Lower lobe of right lung (tissue), 2 donors: ENCODE measurements at regions not wholly inside any gene's neighbourhood (a gene's known extent, or its start where the extent isn't known, plus 50 kb on each side); places are given as distances from the start of the nearest gene placed in this dataset.

Experiments
- ATAC-seq, 2 donors: fragments of 200-7000 bp; cut with Tn5 transposase; one replicate each; pipeline ENCODE4 v1.9.1; 2020 to 2022; ENCODE audit warnings: mild to moderate bottlenecking in 2 of 2, moderate library complexity in 2 of 2
- DNase-seq: peaks from one replicate; pipeline ENCODE4 v3.0.0-alpha.2; 2020
- H3K27ac ChIP-seq: fragments of 200-600 bp; one replicate; pipeline ENCODE4 v1.8.0; 2022
- H3K27me3 ChIP-seq: fragments of 200-600 bp; one replicate; pipeline ENCODE4 v1.8.0; 2022; ENCODE audit warnings: low read depth
- H3K36me3 ChIP-seq: fragments of 200-600 bp; one replicate; pipeline ENCODE4 v1.8.0; 2022; ENCODE audit warnings: mild to moderate bottlenecking
- H3K4me1 ChIP-seq: fragments of 200-600 bp; one replicate; pipeline ENCODE4 v1.8.0; 2022
- H3K4me3 ChIP-seq: fragments of 200-600 bp; one replicate; pipeline ENCODE4 v1.8.0; 2022; ENCODE audit warnings: mild to moderate bottlenecking
- H3K9me3 ChIP-seq: fragments of 200-600 bp; one replicate; pipeline ENCODE4 v1.8.0; 2022
- CTCF ChIP-seq: fragments of 200-600 bp; IDR thresholded peaks from one replicate; pipeline ENCODE4 v1.8.0; 2022; ENCODE audit warnings: antibody characterized with exemption, mild to moderate bottlenecking
- intact Hi-C: fragments of 100-400 bp; cut with DNase I; formaldehyde crosslinking; loops from one replicate; pipeline ENCODE4 v1.11.0; 2022
- donor health status: DM: no; HTN: yes; CAD: no; lungs with severe emphysema.

DNA sequence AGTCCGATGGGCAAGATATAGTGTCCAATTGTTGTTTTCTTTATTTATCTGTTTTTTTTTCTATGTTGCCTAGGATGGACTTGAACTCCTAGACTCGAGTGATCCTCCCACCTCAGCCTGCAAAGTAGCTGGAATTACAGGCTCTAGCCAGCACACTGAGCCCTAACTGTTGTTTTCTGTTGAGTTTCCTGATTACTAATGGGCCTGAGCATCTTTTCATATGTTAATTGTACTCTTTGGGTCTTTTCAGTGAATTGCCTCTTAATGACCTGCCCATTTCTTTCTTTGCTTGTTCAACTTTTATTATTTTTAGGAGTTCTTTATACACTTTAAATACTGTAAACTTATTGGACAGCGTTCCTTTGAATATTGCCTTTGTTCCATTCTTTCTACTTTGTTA, 213.0 kb downstream of the HS3ST3B1 start:
- Histone ChIP-seq H3K4me3 (no peak overlapping the region), H3K27ac (no peak overlapping the region), H3K4me1 (no peaks in the 10 kb centered on the region), H3K9me3 (no peaks in the 10 kb centered on the region), H3K36me3 (no peaks in the 10 kb centered on the region), H3K27me3 (no peaks in the 10 kb centered on the region)
- ATAC-seq (no peak), DNase-seq (no peak)
- TF ChIP-seq CTCF = no peak
- intact Hi-C loops = no loop called here

DNA sequence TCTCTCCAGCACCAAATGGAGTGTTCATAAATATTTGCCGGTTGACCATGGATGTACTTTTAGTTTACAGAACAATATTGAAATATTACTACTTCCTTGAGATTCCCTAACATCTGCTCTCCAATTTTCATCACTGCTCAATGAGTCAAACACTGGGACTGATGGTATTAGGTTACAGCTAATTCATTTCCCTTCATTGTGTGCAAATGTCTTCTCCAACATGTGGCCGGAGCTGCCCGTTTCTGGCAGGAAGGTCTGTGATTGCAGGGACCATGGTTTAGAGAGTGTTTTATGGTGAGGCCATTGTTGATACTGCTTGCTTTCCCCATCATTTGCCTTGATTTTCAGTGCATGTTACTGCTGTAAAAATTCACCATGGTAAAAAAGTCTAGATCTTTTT, 209.3 kb downstream of the HS3ST3B1 start:
- Histone ChIP-seq H3K27me3 (no peaks in the 10 kb centered on the region), H3K36me3 (no peaks in the 10 kb centered on the region), H3K9me3 (no peaks in the 10 kb centered on the region), H3K27ac (no peak overlapping the region), H3K4me1 (no peaks in the 10 kb centered on the region), H3K4me3 (no peak overlapping the region)
- no peak for DNase-seq
- intact Hi-C loops = no loop called here
- no peak for ATAC-seq
- no peak for TF ChIP-seq CTCF

DNA sequence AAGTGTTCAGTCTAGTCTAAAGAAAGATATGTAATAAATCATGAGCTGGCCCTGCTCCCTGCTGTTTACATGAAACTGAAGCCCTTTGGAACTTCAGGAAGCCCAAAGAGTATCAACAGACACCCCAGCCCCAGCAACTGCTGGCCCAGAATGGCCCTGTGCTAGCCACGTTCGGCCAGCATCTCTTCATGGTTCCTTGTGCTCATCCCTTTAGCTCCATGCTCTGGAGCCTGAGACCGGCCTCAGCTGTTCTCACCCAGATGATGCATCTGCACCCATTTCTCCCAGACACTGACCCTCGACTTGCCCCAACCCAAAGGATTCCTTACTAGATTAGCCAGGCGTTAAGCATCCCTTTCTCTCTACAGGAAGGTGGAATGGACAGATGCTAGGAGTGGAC, 207.3 kb downstream of the HS3ST3B1 start:
- Histone ChIP-seq H3K36me3 (no peaks in the 10 kb centered on the region), H3K27me3 (no peaks in the 10 kb centered on the region), H3K27ac (no peak overlapping the region), H3K4me1 (no peaks in the 10 kb centered on the region), H3K9me3 (no peaks in the 10 kb centered on the region), H3K4me3 (no peak overlapping the region)
- intact Hi-C loops = no loop called here
- DNase-seq (no peak), ATAC-seq (no peak)
- TF ChIP-seq CTCF = no peak

DNA sequence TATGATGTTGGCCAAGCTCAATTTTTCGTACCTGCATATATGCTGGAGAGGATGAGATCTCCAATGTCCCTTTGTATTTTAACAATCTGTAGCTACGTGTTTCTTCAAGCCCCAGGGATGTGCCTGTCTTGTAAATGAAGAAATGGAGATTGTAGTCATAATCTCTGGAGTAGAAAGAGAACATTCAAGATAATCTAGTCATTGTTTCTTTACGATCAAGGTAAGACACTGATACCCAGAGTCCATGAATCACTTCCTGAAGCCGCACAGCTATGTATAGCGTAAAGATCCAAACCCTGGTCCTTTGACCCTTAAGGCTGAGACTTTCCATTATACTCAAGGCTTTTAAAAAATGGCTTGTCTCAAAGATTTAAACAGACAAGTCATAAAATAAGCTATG, 205.5 kb downstream of the HS3ST3B1 start:
- Histone ChIP-seq H3K4me1 (no peaks in the 10 kb centered on the region), H3K4me3 (no peak overlapping the region), H3K27me3 (no peaks in the 10 kb centered on the region), H3K27ac (no peak overlapping the region), H3K36me3 (no peaks in the 10 kb centered on the region), H3K9me3 (no peaks in the 10 kb centered on the region)
- intact Hi-C loops = no loop called here
- ATAC-seq = no peak
- TF ChIP-seq CTCF = no peak
- DNase-seq = no peak

DNA sequence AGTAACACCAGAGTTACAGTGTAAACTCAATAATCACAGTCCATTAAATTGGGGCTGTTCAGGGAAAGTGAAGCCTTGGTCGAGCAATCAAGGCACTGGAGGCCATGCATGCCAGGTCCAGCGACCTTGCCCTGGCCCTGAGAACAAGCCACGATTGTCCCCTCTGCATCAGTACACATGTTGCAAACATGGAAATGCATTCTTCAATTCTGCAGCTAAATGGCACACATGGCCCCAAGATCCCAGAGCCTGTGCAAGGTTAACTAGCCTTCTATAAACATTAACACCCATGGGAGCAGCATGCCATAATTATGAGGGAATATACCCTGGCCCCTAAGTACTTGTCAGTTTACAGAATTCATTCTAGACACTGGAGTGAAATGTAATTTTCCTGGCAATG, 204.7 kb downstream of the HS3ST3B1 start:
- TF ChIP-seq CTCF = no peak
- intact Hi-C loops = no loop called here
- no peak for DNase-seq
- Histone ChIP-seq H3K4me1 (no peaks in the 10 kb centered on the region), H3K36me3 (no peaks in the 10 kb centered on the region), H3K4me3 (no peak overlapping the region), H3K27ac (no peak overlapping the region), H3K27me3 (no peaks in the 10 kb centered on the region), H3K9me3 (no peaks in the 10 kb centered on the region)
- ATAC-seq = no peak

GRCh38 chr17:14499976-14500375, 199.1 kb downstream of the HS3ST3B1 start:
- H3K27me3 ChIP-seq = no peaks in the 10 kb centered on the region
- H3K36me3 ChIP-seq = no peaks in the 10 kb centered on the region
- no peaks in the 10 kb centered on the region for H3K9me3 ChIP-seq
- intact Hi-C loops = no loop called here
- no peaks in the 10 kb centered on the region for H3K4me1 ChIP-seq
- no peak overlapping the region for H3K4me3 ChIP-seq
- no peak overlapping the region for H3K27ac ChIP-seq
- no peak for ATAC-seq
- no peak for TF ChIP-seq CTCF
- DNase-seq = no peak
